IMR-90 (cell line): ENCODE measurements at regions not wholly inside any gene's neighbourhood (a gene's known extent, or its start where the extent isn't known, plus 50 kb on each side); places are given as distances from the start of the nearest gene placed in this dataset.

ENCODE experiments used
- ATAC-seq: fragments of 200-7000 bp; cut with Tn5 transposase; 2 replicates; pipeline ENCODE4 v1.9.1; 2020; ENCODE audit warnings: low read depth, mild to moderate bottlenecking, moderate library complexity
- BruUV-seq: library from RNA; stranded (reverse); fragments of 400-500 nt; replicated peaks from 2 replicates; lab custom pipeline; 2021; lab: Mats Ljungman, UMichigan
- CTCF ChIA-PET: fragments of 300-600 bp; formaldehyde crosslinking; extraction: SDS; loops from one replicate; lab custom pipeline; 2021; ENCODE audit warnings: antibody characterized with exemption; lab: Yijun Ruan, JAX
- POLR2A ChIA-PET: fragments of 300-600 bp; sonication (Branson Sonifier 250); formaldehyde crosslinking; loops from one replicate; lab custom pipeline; 2022; ENCODE audit warnings: antibody characterized with exemption; ENCODE audit not compliant: unreplicated experiment; lab: Charles Lee
- DNase-seq: peaks from one replicate; pipeline ENCODE4 v3.0.0; 2013
- H2AFZ ChIP-seq: replicated peaks from 2 replicates; pipeline ENCODE3; 2013; ENCODE audit warnings: low read length, mild to moderate bottlenecking; ENCODE audit not compliant: poor library complexity
- H2AK5ac ChIP-seq: 2 replicates; pipeline ENCODE4 v1.6.1; 2013; ENCODE audit warnings: low read depth, low read length, inconsistent platforms
- H2AK9ac ChIP-seq: replicated peaks from 2 replicates; pipeline ENCODE3; 2013; ENCODE audit warnings: mild to moderate bottlenecking, low read depth, low read length, moderate library complexity; ENCODE audit not compliant: poor library complexity
- H2BK120ac ChIP-seq: 2 replicates; pipeline ENCODE4 v1.6.1; 2013; ENCODE audit warnings: low read depth, low read length, inconsistent platforms
- H2BK15ac ChIP-seq: 3 replicates; pipeline ENCODE4 v1.6.1; 2013; ENCODE audit warnings: low read depth, low read length, inconsistent platforms
- H2BK20ac ChIP-seq: 2 replicates; pipeline ENCODE4 v1.6.1; 2013; ENCODE audit warnings: low read depth, mild to moderate bottlenecking, inconsistent platforms, low read length, moderate library complexity
- H2BK5ac ChIP-seq: 2 replicates; pipeline ENCODE4 v1.6.1; 2013; ENCODE audit warnings: mild to moderate bottlenecking, low read depth, low read length, inconsistent platforms; ENCODE audit not compliant: poor library complexity, severe bottlenecking
- H3K14ac ChIP-seq: replicated peaks from 2 replicates; pipeline ENCODE4 v1.6.1; 2013; ENCODE audit warnings: low read depth, low read length, inconsistent platforms
- H3K18ac ChIP-seq: 2 replicates; pipeline ENCODE4 v1.6.1; 2013; ENCODE audit warnings: low read depth, low read length, control low read depth
- H3K23ac ChIP-seq: 2 replicates; pipeline ENCODE4 v1.6.1; 2013; ENCODE audit warnings: low read depth, low read length, inconsistent platforms
- H3K27ac ChIP-seq: 2 replicates; pipeline ENCODE4 v1.5.1; 2013; ENCODE audit warnings: mild to moderate bottlenecking, control low read depth, low read length; ENCODE audit not compliant: insufficient read depth
- H3K27me3 ChIP-seq: 2 replicates; pipeline ENCODE4 v1.6.1; 2013; ENCODE audit warnings: low read length; ENCODE audit not compliant: control insufficient read depth, insufficient read depth
- H3K36me3 ChIP-seq: 2 replicates; pipeline ENCODE4 v1.6.1; 2013; ENCODE audit warnings: low read length, mixed read lengths; ENCODE audit not compliant: control insufficient read depth, insufficient read depth
- H3K4ac ChIP-seq: 2 replicates; pipeline ENCODE4 v1.6.1; 2013; ENCODE audit warnings: low read depth, low read length, inconsistent platforms
- H3K4me1 ChIP-seq: 2 replicates; pipeline ENCODE4 v1.6.1; 2013; ENCODE audit warnings: low read length, mixed read lengths; ENCODE audit not compliant: control insufficient read depth, insufficient read depth
- H3K4me2 ChIP-seq: 2 replicates; pipeline ENCODE4 v1.6.1; 2013; ENCODE audit warnings: low read depth, mild to moderate bottlenecking, control low read depth, low read length, moderate library complexity
- H3K4me3 ChIP-seq: 2 replicates; pipeline ENCODE4 v1.5.1; 2013; ENCODE audit warnings: low read depth, mild to moderate bottlenecking, control low read depth, low read length, moderate library complexity; ENCODE audit not compliant: insufficient read depth
- H3K56ac ChIP-seq: 2 replicates; pipeline ENCODE4 v1.6.1; 2013; ENCODE audit warnings: low read length, inconsistent platforms; ENCODE audit not compliant: insufficient read depth; ENCODE audit errors: extremely low read depth
- H3K79me1 ChIP-seq, 2 experiments: 2 replicates each; pipeline ENCODE4 v1.6.1; 2013; ENCODE audit warnings: low read length in 2 of 2, inconsistent platforms in 1 of 2, low read depth in 1 of 2
- H3K9ac ChIP-seq: 2 replicates; pipeline ENCODE4 v1.6.1; 2013; ENCODE audit warnings: low read depth, low read length, control low read depth
- H3K9me1 ChIP-seq: 2 replicates; pipeline ENCODE4 v1.6.1; 2013; ENCODE audit warnings: low read length, inconsistent platforms; ENCODE audit not compliant: insufficient read depth
- H3K9me3 ChIP-seq: 2 replicates; pipeline ENCODE4 v1.6.1; 2013; ENCODE audit warnings: low read length; ENCODE audit not compliant: control insufficient read depth, insufficient read depth
- H4K20me1 ChIP-seq: 2 replicates; pipeline ENCODE4 v1.6.1; 2013; ENCODE audit warnings: low read length, inconsistent platforms; ENCODE audit not compliant: insufficient read depth
- H4K5ac ChIP-seq: 2 replicates; pipeline ENCODE4 v1.6.1; 2013; ENCODE audit warnings: mild to moderate bottlenecking, low read depth, low read length, control low read depth
- H4K8ac ChIP-seq, 2 experiments: 2 replicates each; pipeline ENCODE4 v1.6.1; 2013; ENCODE audit warnings: low read depth in 2 of 2, low read length in 2 of 2, control low read depth in 1 of 2, inconsistent platforms in 1 of 2
- H4K91ac ChIP-seq: 2 replicates; pipeline ENCODE4 v1.6.1; 2013; ENCODE audit warnings: low read depth, low read length, inconsistent platforms; ENCODE audit not compliant: insufficient read depth
- BHLHE40 ChIP-seq: fragments of 150-350 bp; IDR thresholded peaks from 2 replicates; pipeline ENCODE4 v1.6.1; 2016; ENCODE audit warnings: mild to moderate bottlenecking, low read depth, low read length
- CEBPB ChIP-seq: IDR thresholded peaks from 2 replicates; pipeline ENCODE4 v1.6.1; 2012; ENCODE audit warnings: low read depth, low read length, improper control_type of control experiment
- CHD1 ChIP-seq: IDR thresholded peaks from 2 replicates; pipeline ENCODE4 v1.6.1; 2012; ENCODE audit warnings: low read depth, low read length, improper control_type of control experiment
- FOS ChIP-seq: fragments of 150-350 bp; IDR thresholded peaks from 2 replicates; pipeline ENCODE4 v1.6.1; 2016; ENCODE audit warnings: low read depth, low read length
- MAFK ChIP-seq: IDR thresholded peaks from 2 replicates; pipeline ENCODE4 v1.6.1; 2012; ENCODE audit warnings: low read depth, low read length, improper control_type of control experiment
- NFE2L2 ChIP-seq: fragments of 150-350 bp; IDR thresholded peaks from 2 replicates; pipeline ENCODE4 v1.6.1; 2016; ENCODE audit warnings: low read depth, mild to moderate bottlenecking, low read length
- USF2 ChIP-seq: fragments of 150-350 bp; IDR thresholded peaks from 2 replicates; pipeline ENCODE4 v1.6.1; 2017; ENCODE audit warnings: mild to moderate bottlenecking, antibody characterized with exemption, low read length, low read depth
- WGBS, 2 experiments: methylation state at CpG; one replicate each; pipeline versions ENCODE4 v1.1.5 to v1.1.7; 2013; ENCODE audit warnings: missing lambda C conversion rate in 2 of 2; ENCODE audit not compliant: insufficient read length in 1 of 2; ENCODE audit errors: extremely low coverage in 2 of 2; 5-methylcytosine and 5-hydroxymethylcytosine counted together
- dilution Hi-C: fragments of 300-500 bp; cut with HindIII; formaldehyde crosslinking; loops from one replicate; pipeline ENCODE4 v1.14.3; 2018; ENCODE audit warnings: low sequenced_read_pairs; ENCODE audit not compliant: unreplicated experiment
- in situ Hi-C: fragments of 300-500 bp; cut with MboI; formaldehyde crosslinking; loops from 3 replicates; pipeline ENCODE4 v1.14.3; 2019; ENCODE audit warnings: low sequenced_read_pairs, inconsistent platforms, mixed read lengths
- intact Hi-C: fragments of 100-400 bp; cut with micrococcal nuclease; formaldehyde crosslinking; loops from 2 replicates; pipeline ENCODE4 v1.10.0; 2022

- no peak overlapping the region for H2BK15ac ChIP-seq
- no peak overlapping the region for H3K27ac ChIP-seq
- H2AK9ac ChIP-seq = no peak overlapping the region
- no peaks in the 10 kb centered on the region for H3K4me1 ChIP-seq
- H4K20me1 ChIP-seq = no peaks in the 10 kb centered on the region
- no peak overlapping the region for H3K4me2 ChIP-seq
- no peak overlapping the region for H3K4me3 ChIP-seq
- H3K9ac ChIP-seq = no peak overlapping the region
- ChIA-PET CTCF (no interaction called here), POLR2A (no interaction called here)
- no peak overlapping the region for H2BK20ac ChIP-seq
- dilution Hi-C loops = no loop called here
- no peaks in the 10 kb centered on the region for H3K9me1 ChIP-seq
- TF ChIP-seq MAFK = no peak
- TF ChIP-seq NFE2L2 = no peak
- no peak for TF ChIP-seq CEBPB
- no peak for TF ChIP-seq FOS
- TF ChIP-seq CHD1 = no peak
- TF ChIP-seq USF2 = no peak
- no peak for TF ChIP-seq BHLHE40
- no peak for DNase-seq
- WGBS, 2 experiments = no CpG with 5 or more reads among the region's 8 CpGs
- no peak overlapping the region for H2BK5ac ChIP-seq
- H3K18ac ChIP-seq = no peak overlapping the region
- no peak overlapping the region for H2AFZ ChIP-seq
- no peak overlapping the region for H3K56ac ChIP-seq
- ATAC-seq = no peak
- no peak overlapping the region for H3K4ac ChIP-seq
- H2BK120ac ChIP-seq = no peak overlapping the region
- intact Hi-C loops = no loop called here
- no peak overlapping the region for H4K91ac ChIP-seq
- no peak overlapping the region for H4K5ac ChIP-seq
- H3K79me1 ChIP-seq = no peaks in the 10 kb centered on the region
- no peaks in the 10 kb centered on the region for H3K9me3 ChIP-seq
- no peak overlapping the region for H3K14ac ChIP-seq
- H2AK5ac ChIP-seq = no peak overlapping the region
- in situ Hi-C loops = no loop called here
- H4K8ac ChIP-seq = no peak overlapping the region
- no peak overlapping the region for H3K23ac ChIP-seq
- no TSS peak for BruUV-seq
- H3K36me3 ChIP-seq = no peaks in the 10 kb centered on the region
- no peaks in the 10 kb centered on the region for H3K27me3 ChIP-seq
Observed at GRCh38 chrX:27222661-27223060, 240.5 kb downstream of the PPP4R3C start.
